HG03432 (cell line): ENCODE measurements at regions not wholly inside any gene's neighbourhood (a gene's known extent, or its start where the extent isn't known, plus 50 kb on each side); places are given as distances from the start of the nearest gene placed in this dataset.
A peak's percentile ranks its signal among the peaks of the same experiment; 100 is the strongest.

ENCODE experiments used
- ATAC-seq: cut with Tn5 transposase; IDR thresholded peaks from one replicate; pipeline ENCODE4 v1.9.1; 2021; ENCODE audit warnings: mild to moderate bottlenecking, moderate library complexity; ENCODE audit not compliant: unreplicated experiment

DNA sequence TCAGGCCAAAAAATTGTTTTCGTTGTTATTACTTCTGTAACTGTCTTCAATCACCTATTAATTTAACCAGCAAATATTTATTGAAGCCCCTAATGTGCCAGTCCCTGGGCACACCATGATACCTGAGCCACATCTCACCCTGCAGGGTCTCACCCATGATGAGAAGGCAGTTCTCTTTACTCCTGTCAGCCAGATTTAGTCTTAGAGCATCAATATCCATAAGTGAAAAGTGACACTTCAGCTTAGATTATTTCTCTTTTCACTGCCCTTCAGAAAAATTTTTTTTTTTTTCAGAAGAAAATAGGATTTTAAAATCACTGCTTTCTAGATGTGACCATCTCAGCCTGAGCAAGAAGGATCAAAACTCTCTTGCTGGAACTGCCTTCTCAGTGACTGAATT lies 258.6 kb upstream of the NFE2L3 start:
- no peak for ATAC-seq

DNA sequence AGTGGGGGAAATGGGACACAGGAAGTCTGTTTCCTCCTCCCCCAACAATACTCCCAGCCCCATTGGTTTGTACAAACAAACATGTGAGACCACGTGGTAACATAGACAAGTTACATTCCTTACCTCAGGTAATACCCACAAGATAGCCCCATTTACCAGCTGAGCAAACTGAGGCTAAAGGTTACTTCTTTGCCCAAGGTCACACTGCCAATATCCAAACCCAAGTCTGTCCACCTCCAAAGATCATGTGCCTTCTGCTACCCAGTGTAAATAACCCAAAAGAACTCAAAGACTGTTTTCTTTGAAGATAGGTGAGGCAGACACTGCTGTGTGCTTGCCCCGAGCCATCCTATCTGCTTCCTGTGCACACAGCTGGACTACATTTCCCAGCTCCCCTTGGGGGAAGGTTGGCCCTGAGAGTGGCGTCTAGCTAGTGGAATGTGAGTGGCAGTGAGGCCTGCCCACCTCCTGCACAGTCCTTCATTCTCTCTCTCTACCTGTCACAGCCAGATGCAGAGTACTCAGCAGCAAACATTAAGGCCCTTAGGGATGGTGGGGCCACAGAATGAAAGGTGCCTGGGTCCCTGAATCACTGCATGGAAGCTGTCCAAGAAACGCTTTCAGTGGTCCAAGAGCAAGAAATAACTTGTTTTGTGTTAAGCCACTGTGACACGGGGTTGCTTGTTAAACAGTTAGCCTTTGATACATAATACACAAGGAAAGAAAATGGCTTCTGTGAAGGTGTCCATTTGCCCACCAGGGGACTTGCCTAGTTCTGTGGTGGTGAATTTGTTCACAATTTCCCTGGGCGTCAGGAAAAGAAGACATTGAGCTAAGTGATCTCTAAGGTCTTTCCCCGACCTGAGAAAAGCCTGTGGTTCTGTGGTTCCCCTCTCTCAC lies 257.7 kb upstream of the NFE2L3 start:
- peak; percentile 64 for ATAC-seq

DNA sequence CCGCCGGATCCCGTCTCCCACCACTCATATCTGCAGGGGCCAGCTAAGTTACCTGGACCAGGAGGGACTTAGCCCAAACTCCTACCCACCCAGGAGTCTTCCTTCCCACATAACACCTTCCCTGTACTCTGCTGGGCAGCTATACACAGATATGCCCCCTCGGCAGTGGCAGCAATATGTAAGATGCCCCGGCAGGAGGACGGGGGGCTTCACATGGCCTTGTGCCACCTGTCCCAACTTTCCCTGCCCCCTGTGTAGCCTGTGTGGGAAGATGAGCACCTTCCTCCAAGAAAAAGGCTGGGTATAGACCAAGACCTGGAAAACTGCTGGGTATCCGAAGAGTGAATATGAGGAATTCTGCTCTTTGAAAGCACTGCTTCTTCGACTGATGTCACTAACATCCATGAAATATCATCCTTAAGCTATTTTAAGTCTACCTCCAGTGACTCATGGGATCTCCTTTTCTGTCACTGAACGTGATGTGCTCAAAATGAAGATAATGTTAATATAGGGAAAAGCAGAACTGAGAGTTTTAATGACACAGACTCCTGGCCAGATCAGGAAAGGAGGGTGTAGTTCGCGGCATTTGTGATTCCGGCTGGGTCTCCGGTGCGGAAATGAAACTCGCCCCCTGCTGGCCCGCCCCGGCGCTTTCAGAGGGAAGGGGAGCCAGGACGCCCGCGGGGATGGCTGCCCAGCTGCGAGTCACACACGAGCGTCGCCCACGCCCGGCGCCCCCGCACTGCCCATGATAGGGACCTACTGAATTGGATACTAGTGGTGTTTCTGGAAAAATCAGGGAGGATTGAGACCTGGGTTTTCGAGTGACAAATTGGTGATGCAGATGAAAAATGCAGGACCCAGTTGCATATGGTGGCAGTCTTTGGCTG lies 256.9 kb upstream of the NFE2L3 start:
- ATAC-seq, result peak; percentile 79

DNA sequence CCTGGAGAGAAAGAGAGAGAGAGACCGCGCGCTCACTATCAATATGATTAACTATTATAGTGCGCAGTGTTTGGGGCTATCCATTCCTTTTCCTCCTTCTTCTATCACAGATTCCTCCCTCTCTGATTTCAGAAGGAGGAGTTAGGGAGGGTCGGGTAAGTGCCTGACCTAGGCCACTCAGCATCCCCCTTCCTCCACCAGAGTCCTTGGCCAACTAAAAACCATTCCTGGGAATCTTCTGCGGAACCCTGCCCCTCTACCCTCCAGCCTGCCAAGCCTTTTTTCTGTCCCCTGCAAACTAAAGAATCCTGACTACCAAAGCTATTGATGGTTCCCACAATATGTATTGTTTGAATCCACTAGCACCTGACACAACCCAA lies 256.2 kb upstream of the NFE2L3 start:
- ATAC-seq, result no peak

DNA sequence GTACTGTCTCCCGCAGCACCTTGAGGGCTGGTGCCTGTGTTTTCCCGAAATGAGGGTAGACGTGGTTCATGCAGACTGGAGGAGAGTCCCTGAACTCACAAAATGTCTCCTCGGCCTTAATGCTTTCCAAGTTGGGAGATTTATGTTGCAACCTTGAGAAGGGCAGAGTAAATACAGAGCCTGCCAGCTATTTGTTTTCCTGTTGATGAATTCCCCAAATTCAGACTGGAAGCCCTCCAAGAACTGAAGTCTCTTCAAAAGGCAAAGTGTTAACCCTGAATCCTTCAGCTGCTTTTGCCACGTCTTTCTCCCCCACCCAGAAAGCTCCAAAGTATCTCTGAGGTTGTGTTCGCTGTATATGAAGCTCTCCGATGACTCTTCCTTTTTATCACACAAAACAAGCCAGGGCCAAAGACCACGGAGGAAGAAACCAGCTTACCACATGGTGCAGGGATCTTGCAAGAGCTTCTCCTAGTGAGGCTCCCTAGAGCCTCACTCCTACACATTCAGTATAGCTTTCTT lies 254.7 kb upstream of the NFE2L3 start:
- no peak for ATAC-seq

DNA sequence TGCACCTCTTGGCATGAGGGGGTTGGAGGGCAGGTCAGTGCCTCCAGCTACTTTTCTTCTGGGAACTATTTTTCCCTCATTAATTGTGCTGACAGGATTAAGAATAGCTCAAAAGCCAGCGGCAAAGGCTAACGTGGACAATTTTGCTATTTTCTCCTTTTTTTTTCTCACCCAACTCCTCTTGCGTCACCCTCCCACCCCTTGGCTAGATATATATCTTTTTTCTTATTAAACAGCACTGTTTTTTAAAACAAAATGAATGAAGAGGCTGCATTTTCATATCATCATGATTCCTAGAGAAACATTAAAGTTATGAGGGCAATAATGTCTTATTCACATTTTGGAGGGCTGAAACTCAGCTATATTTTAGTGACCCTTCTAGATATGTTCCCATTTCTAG lies 251.8 kb upstream of the NFE2L3 start:
- no peak for ATAC-seq

DNA sequence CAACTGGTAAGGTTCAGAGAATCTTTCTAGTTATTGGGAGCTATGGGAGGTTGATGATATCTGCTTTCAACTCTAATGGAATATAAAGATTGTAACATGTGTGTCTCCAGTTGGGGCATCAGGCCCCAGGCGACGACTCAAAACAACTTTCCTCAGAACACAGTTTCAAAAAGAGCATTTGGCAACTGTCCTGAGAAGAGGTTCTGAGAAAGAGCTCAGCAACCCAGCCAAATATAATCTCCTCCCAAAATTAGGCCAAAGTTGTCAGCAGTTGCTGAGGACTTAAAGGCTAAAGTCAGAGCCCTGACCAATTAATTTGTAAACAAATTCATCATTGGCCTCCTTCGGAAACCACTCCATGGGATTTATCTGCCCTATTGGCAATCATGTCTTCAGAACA lies 251.1 kb upstream of the NFE2L3 start:
- no peak for ATAC-seq

DNA sequence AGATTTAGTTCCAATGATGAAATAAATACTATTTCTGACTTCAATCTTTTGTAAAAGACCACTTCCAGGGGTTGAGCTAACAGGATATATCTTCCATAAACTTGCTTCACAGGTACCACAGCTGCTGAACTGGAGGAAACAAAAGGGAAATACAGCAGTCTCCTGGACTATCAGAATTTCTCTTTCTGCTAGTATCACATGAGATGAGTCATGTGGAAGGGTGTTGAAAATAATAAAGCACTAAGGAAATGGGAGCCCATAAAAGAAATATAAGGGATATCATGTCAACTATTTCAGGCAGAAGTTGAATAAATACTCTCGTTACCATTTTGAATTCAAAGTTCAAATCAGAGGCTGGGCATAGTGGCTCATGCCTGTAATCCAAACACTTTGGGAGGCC lies 250.3 kb upstream of the NFE2L3 start:
- no peak for ATAC-seq

DNA sequence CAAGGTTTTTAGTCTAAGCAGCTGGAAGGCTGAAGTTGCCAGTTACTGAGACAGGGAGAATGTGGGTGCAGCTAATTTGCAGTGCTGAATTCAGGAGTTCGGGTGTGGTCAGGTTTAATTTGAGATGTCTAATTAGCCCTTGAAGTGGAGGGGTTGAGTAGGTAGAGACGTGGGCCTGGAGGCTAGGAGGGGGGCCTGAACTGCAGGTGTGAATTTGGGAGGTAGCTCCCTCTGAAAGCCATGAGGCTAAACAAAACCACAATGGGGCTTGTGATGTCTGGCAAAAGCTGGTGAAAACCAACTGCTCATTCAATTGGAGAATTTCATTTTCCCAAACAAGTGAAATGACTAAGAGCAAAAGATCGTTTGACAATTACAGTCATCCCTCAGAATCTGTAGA lies 246.0 kb upstream of the NFE2L3 start:
- no peak for ATAC-seq

DNA sequence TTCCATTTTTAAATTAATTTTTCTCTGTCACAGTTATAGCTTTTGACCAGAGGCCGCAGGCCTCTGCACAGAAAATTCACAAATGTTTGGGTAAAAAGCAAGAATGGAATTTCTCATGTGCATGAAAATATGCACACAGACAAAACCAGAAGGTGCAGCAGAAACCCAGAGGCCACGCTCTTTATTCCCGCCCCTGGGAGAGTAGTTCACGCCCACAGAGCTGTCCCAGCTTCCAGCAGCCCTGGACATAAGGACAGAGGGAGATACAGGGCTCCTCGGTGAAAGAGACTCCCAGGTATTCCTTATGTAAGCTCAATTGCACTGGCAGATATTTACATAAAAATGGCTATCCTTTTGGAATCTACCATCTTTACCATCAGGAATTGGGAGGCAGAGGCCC lies 245.2 kb upstream of the NFE2L3 start:
- ATAC-seq, result no peak

DNA sequence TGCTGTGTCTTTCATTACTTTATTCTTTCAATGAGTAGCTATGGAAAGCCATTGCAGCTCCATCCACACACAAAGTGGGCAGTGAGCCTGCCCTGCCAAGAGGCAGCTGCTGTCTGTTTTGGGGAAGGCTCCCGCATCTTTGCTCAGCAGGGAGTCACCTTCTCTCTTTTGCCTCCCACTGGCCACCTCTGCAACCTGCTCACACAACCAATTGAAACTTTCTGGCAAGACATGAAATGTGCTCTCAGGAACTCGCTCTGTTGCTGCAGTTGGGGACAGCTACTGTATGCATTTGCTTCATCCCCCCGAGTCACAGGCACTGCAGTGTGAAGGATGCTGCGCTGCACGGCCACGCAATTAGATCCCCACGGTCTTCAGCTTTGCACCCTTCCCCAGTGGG lies 244.8 kb upstream of the NFE2L3 start:
- no peak for ATAC-seq

DNA sequence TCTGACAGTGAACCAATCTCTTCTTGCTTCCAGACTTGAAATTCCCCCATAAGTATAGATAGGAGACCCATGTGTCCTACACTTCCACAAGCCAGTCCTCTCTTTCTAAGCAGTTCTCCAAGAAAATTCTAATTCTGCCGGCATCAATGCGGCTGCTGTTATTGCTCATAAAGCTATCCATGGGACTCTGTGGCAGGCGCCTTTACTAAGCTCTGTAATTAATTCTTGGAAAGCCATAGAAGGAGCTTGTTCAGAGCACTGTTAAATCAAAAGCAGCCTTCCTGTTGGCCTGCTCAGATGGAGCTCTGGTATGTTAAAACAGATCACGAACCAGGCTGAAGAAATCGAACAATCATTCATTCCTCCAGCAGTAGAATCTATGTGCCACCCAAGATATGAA lies 244.3 kb upstream of the NFE2L3 start:
- ATAC-seq, result no peak

DNA sequence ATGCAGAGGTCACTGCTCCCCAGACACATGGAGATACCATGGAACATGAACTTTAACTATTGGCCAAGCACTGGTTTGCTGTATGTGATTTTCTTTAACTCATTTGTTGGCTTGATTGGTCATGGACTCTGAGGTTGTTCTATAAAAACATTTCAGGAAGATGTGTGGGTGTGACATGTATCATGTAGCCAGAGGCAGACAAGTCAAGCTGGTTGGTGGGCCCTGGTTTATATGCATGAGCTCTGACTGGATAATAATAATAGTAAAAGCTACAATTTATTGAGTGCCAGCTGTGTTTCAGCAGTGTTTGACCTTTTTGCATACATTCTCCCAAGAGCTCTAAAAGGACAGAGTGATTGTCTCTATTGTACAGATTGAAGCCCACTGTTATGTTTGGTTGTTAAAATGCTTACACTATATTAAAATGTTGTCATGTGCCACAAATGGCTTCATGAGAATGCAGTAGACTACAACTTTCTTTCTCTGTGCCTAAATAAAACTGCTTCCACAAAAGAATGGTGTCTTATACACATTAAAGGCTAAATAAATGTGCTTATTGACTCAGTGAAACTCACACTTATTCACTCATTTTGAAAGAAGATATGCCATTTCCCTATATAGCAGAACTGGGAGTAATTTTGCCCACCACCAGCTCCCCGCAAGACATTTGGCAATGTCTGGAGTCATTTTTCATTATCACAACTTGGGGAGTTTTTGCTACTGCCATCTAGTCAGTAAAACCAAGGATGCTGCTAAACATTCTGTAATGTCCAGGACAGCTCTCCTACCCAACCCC lies 243.6 kb upstream of the NFE2L3 start:
- ATAC-seq, result no peak

DNA sequence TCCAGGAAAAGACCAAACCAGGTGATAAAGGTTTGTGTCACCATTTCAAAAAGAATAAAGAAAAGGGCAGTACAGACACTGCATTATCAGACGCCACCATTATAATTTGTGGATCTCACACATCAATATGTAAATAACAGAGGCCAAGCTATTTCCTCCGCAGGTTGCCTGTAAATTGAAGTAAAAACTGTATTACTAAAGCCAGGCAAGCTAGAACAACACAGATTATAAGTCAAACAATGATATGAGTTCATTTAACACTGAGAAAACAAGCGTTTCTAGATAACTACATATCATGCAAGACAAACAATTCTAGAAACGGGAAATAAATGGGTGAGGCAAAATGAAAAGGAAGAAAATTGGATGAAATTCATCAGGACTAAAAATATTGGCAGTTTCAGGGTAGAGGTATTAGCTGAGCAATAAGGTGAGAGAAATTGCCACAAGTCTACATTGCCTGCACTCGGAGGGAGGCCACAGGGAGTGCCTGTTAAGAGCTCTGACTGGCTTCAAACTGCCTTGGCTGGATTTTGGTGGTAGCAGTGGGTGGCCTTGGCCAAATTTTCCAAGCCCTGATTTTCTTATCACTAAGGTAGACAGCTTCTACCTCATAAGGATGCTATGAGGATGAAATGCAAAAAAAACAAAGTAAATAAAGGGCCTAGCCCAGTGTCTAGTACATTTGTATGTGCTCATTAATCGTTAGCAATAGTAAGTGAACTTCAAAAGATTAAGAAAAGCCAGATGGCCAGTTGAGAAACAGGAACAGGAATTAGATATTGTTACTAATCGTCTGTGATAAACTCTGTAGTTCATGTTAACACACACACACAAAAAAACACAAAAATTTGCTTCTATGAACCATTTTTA lies 240.0 kb upstream of the NFE2L3 start:
- no peak for ATAC-seq

DNA sequence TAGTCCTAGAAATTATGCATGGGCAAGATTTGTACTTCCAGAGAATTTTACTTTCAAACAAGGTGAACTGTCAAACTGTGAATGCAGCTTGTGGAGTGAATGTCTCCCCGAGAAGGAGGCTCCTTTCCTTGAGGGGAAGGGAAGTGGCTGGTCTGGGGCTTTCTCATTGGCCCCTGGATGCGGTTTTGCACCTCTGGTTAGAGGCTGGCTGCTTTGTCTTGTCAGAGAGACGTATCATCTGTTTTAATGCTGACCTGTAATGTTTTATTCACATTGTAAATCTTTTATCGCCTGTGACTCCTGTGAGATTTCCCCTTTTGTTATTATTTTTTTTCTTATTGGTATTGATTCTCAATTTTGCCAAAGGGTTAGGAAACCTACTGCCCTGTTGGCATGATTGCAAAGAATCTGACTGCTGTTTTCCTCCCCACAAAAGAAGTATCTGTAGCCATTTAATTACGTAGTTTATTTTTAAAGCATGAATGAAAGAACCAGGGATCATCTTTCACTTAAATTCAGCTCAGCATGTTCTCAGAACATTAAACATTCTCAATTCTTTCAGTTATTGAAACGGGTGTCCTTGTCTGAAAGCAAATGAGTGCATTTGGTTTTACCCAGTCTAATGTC lies 238.3 kb upstream of the NFE2L3 start:
- no peak for ATAC-seq

DNA sequence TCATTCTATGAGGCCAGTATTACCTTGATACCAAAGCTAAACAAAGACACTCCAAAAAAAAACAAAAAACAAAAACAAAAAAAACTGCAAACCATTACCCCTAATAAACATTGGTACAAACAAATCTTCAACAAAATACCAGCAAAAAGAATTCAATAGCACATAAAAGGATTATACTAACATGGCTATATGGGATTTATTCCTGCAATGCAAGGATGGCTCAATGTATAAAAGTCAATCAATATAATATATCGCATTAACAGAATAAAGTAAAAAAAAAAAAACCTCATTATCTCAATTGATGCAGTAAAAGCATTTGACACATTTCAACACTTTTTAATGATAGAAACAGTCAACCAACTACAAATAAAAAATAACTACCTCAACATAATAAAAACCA lies 233.3 kb upstream of the NFE2L3 start:
- no peak for ATAC-seq

DNA sequence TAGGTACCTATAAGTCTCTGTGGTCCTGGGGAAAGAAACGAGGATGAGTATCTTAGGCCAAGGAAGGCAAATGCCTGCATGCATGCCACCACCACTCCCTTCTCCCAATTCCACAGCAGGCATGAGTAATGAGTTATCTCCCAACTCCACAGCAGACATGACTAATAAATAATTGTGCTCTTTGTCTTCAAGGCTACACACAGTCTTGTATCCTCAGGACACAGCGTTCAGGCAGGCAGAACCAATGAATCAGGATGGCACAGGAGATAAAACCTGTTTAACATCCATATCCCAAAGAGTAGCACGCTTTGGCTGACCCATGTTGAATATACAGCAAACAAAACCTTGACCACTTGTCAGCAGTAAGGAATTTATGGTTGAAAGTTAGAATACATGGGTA lies 229.7 kb upstream of the NFE2L3 start:
- ATAC-seq, result no peak

DNA sequence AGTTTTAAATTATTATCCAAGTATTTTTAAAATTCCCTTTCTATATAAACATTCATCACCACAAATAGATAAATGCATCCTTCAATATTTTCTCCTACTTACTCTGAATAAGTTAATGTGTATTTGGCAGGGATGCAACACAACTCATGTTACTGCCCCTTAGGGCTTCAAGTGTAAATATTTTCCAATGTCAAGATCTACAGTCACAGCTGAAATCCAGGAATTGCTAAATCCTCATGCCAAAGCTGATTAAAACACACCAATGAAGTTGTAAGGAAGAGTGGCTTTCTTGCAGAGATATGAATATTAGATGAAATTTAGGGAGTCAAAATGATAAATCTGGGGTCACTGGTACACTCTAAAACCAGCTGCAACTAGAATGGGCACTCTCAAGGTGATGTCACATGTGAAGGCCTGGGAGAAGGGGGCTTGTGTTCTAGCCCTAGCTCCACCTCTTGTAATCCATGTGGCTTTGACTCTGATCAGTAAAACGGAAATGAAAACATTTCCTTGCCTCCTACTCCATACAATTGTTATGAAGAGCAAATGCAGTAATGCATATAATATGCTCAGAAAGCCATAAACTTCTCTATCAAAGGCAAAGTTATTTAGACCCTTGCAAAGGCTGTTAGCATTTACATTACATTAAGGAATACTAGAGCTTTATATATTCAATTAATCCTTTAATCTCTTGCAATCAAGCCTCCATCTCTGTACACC lies 228.1 kb upstream of the NFE2L3 start:
- ATAC-seq, result no peak

DNA sequence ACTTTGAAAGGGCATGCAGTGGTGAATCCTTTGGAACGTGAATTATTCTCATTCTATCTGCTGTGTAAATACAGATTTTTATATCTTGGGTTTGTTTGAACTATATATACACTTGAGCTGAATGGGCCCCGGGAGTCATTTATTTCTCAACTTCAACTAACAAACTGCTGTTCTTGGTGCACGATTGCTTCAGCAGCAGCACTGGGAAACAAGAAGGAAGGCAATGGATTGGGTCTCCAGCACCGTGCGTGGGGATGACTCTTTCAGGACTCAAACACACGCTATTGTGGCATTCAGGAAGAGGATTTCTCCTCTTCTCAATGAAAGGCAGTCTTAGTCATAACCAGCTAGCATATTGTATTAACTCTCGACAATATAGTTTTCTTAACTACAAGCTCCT lies 226.0 kb upstream of the NFE2L3 start:
- ATAC-seq, result no peak
